ENCODE measurements at regions not wholly inside any gene's neighbourhood (a gene's known extent, or its start where the extent isn't known, plus 50 kb on each side); places are given as distances from the start of the nearest gene placed in this dataset.
"Not testable (repeated sequence)": the region's sequence is repeated elsewhere in the genome, so short reads cannot be mapped to it uniquely, and the experiment has no call there.

GRCh38 chr3:75242012-75242735, 422.0 kb upstream of the FRG2C start:
- no peak for DNase-seq (ENCODE audit: low read depth)

- no peak for DNase-seq (ENCODE audit: low read depth)
Observed at GRCh38 chr3:75248974-75249373, 415.2 kb upstream of the FRG2C start.

GRCh38 chr3:75254685-75255084, 409.4 kb upstream of the FRG2C start:
- DNase-seq (ENCODE audit: low read depth): no peak

GRCh38 chr3:75258825-75259683, 405.1 kb upstream of the FRG2C start:
- DNase-seq (ENCODE audit: low read depth): not testable (repeated sequence)

- DNase-seq (ENCODE audit: low read depth): not testable (repeated sequence)
Observed at GRCh38 chr3:75260975-75261374, 403.2 kb upstream of the FRG2C start.

- no peak for DNase-seq (ENCODE audit: low read depth)
Observed at GRCh38 chr3:75262661-75263060, 401.5 kb upstream of the FRG2C start.

- DNase-seq (ENCODE audit: low read depth): no peak
Observed at GRCh38 chr3:75265897-75266296, 398.2 kb upstream of the FRG2C start.

GRCh38 chr3:75268576-75268975, 395.6 kb upstream of the FRG2C start:
- not testable (repeated sequence) for DNase-seq (ENCODE audit: low read depth)

- not testable (repeated sequence) for DNase-seq (ENCODE audit: low read depth)
Observed at GRCh38 chr3:75272237-75272636, 391.9 kb upstream of the FRG2C start.

- peak; percentile 32 for DNase-seq (ENCODE audit: low read depth)
Observed at GRCh38 chr3:75272691-75273090, 391.4 kb upstream of the FRG2C start.

- DNase-seq (ENCODE audit: low read depth): peak; percentile 76
Observed at GRCh38 chr3:75285531-75286148, 378.5 kb upstream of the FRG2C start.

- DNase-seq (ENCODE audit: low read depth): not testable (repeated sequence)
Observed at GRCh38 chr3:75288972-75289574, 375.1 kb upstream of the FRG2C start.

GRCh38 chr3:75294124-75294523, 370.0 kb upstream of the FRG2C start:
- no peak for DNase-seq (ENCODE audit: low read depth)

- DNase-seq (ENCODE audit: low read depth): no peak
Observed at GRCh38 chr3:75295013-75295412, 369.1 kb upstream of the FRG2C start.

- DNase-seq (ENCODE audit: low read depth): no peak
Observed at GRCh38 chr3:75296858-75297257, 367.3 kb upstream of the FRG2C start.

GRCh38 chr3:75300606-75301005, 363.5 kb upstream of the FRG2C start:
- no peak for DNase-seq (ENCODE audit: low read depth)

- DNase-seq (ENCODE audit: low read depth): not testable (repeated sequence)
Observed at GRCh38 chr3:75301050-75301449, 363.1 kb upstream of the FRG2C start.

GRCh38 chr3:75303741-75304140, 360.4 kb upstream of the FRG2C start:
- no peak for DNase-seq (ENCODE audit: low read depth)

GRCh38 chr3:75305901-75306300, 358.2 kb upstream of the FRG2C start:
- DNase-seq (ENCODE audit: low read depth): no peak

GRCh38 chr3:75311306-75311705, 352.8 kb upstream of the FRG2C start:
- not testable (repeated sequence) for DNase-seq (ENCODE audit: low read depth)

GRCh38 chr3:75312469-75312868, 351.7 kb upstream of the FRG2C start:
- DNase-seq (ENCODE audit: low read depth): not testable (repeated sequence)

- not testable (repeated sequence) for DNase-seq (ENCODE audit: low read depth)
Observed at GRCh38 chr3:75319776-75320175, 344.4 kb upstream of the FRG2C start.
